ENCODE measurements at regions not wholly inside any gene's neighbourhood (a gene's known extent, or its start where the extent isn't known, plus 50 kb on each side); places are given as distances from the start of the nearest gene placed in this dataset.

DNA sequence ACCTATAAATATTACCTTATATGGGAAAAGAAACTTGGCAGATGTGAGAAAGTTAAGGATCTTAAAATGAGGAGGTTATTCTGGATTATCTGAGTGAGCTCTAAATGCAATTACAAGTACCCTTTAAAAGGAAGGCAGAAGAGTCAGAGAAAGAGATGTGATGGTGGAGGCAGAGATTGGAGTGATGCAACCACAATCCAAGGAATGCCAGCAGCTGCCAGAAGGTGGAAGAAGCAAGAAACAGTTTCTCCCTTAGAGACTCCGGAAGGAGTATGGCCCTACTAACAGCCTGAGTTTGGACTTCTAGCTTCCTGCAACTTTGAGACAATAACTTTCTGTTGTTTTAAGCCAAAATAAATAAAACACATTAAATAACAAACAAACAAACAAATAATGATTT lies 108.7 kb upstream of the PRLR start:
- Histone ChIP-seq H3K9me2 (ENCODE audit: insufficient read depth) (no peaks in the 10 kb centered on the region), H3K79me2 (ENCODE audit: insufficient read depth, low read length) (no peaks in the 10 kb centered on the region), H3K9ac (ENCODE audit: low read length) (no peak overlapping the region), H3K4me2 (ENCODE audit: low read length) (no peak overlapping the region), H3K4me1 (ENCODE audit: control insufficient read depth in 1 of 2, insufficient read depth in 2 of 2, low read length in 2 of 2) (no peaks in the 10 kb centered on the region), H3K36me3 (ENCODE audit: control insufficient read depth in 1 of 2, insufficient read depth in 2 of 2, low read length in 2 of 2) (no peaks in the 10 kb centered on the region), H3K4me3 (replicated peaks in 1 of 2; ENCODE audit: low read depth in 1 of 2, low read length in 2 of 2) (no peak overlapping the region), H3K27ac (ENCODE audit: low read depth, low read length) (no peak overlapping the region), H2AFZ (ENCODE audit: low read depth, low read length, poor library complexity, severe bottlenecking) (no peak overlapping the region), H3K9me3 (ENCODE audit: control insufficient read depth in 1 of 2, insufficient read depth in 1 of 2, low read depth in 1 of 2, low read length in 2 of 2) (no peaks in the 10 kb centered on the region), H3K27me3 (ENCODE audit: insufficient read depth, low read length) (no peaks in the 10 kb centered on the region), H4K20me1 (ENCODE audit: insufficient read depth) (no peaks in the 10 kb centered on the region)
- RAD21 ChIA-PET (ENCODE audit: low non-redundant PET in 1 of 2, low total read pairs in 2 of 2, uncharacterized antibody in 2 of 2, unreplicated experiment in 2 of 2) = no interaction called here
- ATAC-seq = no peak
- CTCF ChIA-PET = no interaction called here
- POLR2A ChIA-PET = no interaction called here
- intact Hi-C loops (cut with micrococcal nuclease) = no loop called here
- TF ChIP-seq FOSL1 (IDR thresholded peaks at IDR 0.05; ENCODE audit: low read depth) (no peak), SP1 (IDR thresholded peaks at IDR 0.05; ENCODE audit: low read depth) (no peak), ZFX (IDR thresholded peaks at IDR 0.05) (no peak), ZNF274 (IDR thresholded peaks at IDR 0.05; ENCODE audit: low read depth, low read length) (no peak), ELF1 (IDR thresholded peaks at IDR 0.05; ENCODE audit: borderline replicate concordance, low read depth) (no peak), CEBPB (IDR thresholded peaks at IDR 0.05; ENCODE audit: low read depth) (no peak), RAD21 (IDR thresholded peaks at IDR 0.05; ENCODE audit: low read depth) (no peak), SIN3A (IDR thresholded peaks at IDR 0.05; ENCODE audit: low read depth) (no peak), CBX3 (IDR thresholded peaks at IDR 0.05; ENCODE audit: low read depth) (no peak), POLR2A (IDR thresholded peaks at IDR 0.05; ENCODE audit: borderline replicate concordance, extremely low read depth, insufficient read depth, insufficient read length) (no peak)
- TF ChIP-seq, protein P1, sequence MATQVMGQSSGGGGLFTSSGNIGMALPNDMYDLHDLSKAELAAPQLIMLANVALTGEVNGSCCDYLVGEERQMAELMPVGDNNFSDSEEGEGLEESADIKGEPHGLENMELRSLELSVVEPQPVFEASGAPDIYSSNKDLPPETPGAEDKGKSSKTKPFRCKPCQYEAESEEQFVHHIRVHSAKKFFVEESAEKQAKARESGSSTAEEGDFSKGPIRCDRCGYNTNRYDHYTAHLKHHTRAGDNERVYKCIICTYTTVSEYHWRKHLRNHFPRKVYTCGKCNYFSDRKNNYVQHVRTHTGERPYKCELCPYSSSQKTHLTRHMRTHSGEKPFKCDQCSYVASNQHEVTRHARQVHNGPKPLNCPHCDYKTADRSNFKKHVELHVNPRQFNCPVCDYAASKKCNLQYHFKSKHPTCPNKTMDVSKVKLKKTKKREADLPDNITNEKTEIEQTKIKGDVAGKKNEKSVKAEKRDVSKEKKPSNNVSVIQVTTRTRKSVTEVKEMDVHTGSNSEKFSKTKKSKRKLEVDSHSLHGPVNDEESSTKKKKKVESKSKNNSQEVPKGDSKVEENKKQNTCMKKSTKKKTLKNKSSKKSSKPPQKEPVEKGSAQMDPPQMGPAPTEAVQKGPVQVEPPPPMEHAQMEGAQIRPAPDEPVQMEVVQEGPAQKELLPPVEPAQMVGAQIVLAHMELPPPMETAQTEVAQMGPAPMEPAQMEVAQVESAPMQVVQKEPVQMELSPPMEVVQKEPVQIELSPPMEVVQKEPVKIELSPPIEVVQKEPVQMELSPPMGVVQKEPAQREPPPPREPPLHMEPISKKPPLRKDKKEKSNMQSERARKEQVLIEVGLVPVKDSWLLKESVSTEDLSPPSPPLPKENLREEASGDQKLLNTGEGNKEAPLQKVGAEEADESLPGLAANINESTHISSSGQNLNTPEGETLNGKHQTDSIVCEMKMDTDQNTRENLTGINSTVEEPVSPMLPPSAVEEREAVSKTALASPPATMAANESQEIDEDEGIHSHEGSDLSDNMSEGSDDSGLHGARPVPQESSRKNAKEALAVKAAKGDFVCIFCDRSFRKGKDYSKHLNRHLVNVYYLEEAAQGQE (IDR thresholded peaks at IDR 0.05; ENCODE audit: low read depth) = no peak
- TF ChIP-seq, protein P2, sequence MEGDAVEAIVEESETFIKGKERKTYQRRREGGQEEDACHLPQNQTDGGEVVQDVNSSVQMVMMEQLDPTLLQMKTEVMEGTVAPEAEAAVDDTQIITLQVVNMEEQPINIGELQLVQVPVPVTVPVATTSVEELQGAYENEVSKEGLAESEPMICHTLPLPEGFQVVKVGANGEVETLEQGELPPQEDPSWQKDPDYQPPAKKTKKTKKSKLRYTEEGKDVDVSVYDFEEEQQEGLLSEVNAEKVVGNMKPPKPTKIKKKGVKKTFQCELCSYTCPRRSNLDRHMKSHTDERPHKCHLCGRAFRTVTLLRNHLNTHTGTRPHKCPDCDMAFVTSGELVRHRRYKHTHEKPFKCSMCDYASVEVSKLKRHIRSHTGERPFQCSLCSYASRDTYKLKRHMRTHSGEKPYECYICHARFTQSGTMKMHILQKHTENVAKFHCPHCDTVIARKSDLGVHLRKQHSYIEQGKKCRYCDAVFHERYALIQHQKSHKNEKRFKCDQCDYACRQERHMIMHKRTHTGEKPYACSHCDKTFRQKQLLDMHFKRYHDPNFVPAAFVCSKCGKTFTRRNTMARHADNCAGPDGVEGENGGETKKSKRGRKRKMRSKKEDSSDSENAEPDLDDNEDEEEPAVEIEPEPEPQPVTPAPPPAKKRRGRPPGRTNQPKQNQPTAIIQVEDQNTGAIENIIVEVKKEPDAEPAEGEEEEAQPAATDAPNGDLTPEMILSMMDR (IDR thresholded peaks at IDR 0.05 in 2 of 3, conservative IDR thresholded peaks at IDR 0.05 in 1 of 3; ENCODE audit: borderline replicate concordance in 1 of 3, insufficient read depth in 1 of 3, low read depth in 2 of 3, low read length in 2 of 3) = no peak
- DNase-seq (ENCODE audit: low read depth, low spot score) = no peak
- BruUV-seq (replicated peaks) = no TSS peak

Data from HCT116 (cell line).